Endodermal cell (in vitro differentiated cells): ENCODE measurements at regions not wholly inside any gene's neighbourhood (a gene's known extent, or its start where the extent isn't known, plus 50 kb on each side); places are given as distances from the start of the nearest gene placed in this dataset.

Source experiments
- DNase-seq: peaks from one replicate; pipeline ENCODE4 v3.0.0-alpha.2; 2017
- H3K27ac ChIP-seq: 2 replicates; pipeline ENCODE4 v1.5.1; 2013; ENCODE audit warnings: mild to moderate bottlenecking, low read depth, low read length, moderate library complexity
- H3K27me3 ChIP-seq: 2 replicates; pipeline ENCODE4 v1.6.1; 2013; ENCODE audit warnings: mild to moderate bottlenecking, low read length, moderate library complexity; ENCODE audit not compliant: insufficient read depth, control insufficient read depth, poor library complexity, severe bottlenecking
- H3K36me3 ChIP-seq: 2 replicates; pipeline ENCODE4 v1.7.0; 2013; ENCODE audit warnings: mild to moderate bottlenecking, low read length, moderate library complexity; ENCODE audit not compliant: control insufficient read depth, insufficient read depth
- H3K4me1 ChIP-seq: one replicate; pipeline ENCODE4 v1.7.0; 2013; ENCODE audit warnings: low read length; ENCODE audit not compliant: control insufficient read depth, insufficient read depth
- H3K4me3 ChIP-seq: 2 replicates; pipeline ENCODE4 v1.5.1; 2013; ENCODE audit warnings: mild to moderate bottlenecking, low read length, moderate library complexity
- H3K9ac ChIP-seq: 2 replicates; pipeline ENCODE4 v1.6.1; 2013; ENCODE audit warnings: mild to moderate bottlenecking, low read length, moderate library complexity; ENCODE audit not compliant: poor library complexity, severe bottlenecking; ENCODE audit errors: extremely low read depth
- H3K9me3 ChIP-seq: 2 replicates; pipeline ENCODE4 v1.6.1; 2013; ENCODE audit warnings: mild to moderate bottlenecking, low read length, moderate library complexity; ENCODE audit not compliant: control insufficient read depth
- H3K27ac Mint-ChIP-seq: 2 replicates; pipeline ENCODE4 v1.8.0; 2020; ENCODE audit warnings: mixed read lengths
- H3K27me3 Mint-ChIP-seq: 2 replicates; pipeline ENCODE4 v1.8.0; 2021; ENCODE audit warnings: mild to moderate bottlenecking, mixed read lengths; ENCODE audit not compliant: insufficient read depth
- H3K36me3 Mint-ChIP-seq: 2 replicates; pipeline ENCODE4 v1.8.0; 2020; ENCODE audit warnings: low read depth, mixed read lengths
- H3K4me1 Mint-ChIP-seq: 2 replicates; pipeline ENCODE4 v1.8.0; 2020; ENCODE audit warnings: mixed read lengths
- H3K4me3 Mint-ChIP-seq: 2 replicates; pipeline ENCODE4 v1.8.0; 2020; ENCODE audit warnings: mild to moderate bottlenecking, moderate library complexity, mixed read lengths
- H3K9me3 Mint-ChIP-seq: 2 replicates; pipeline ENCODE4 v1.8.0; 2020; ENCODE audit warnings: mild to moderate bottlenecking, mixed read lengths
- CTCF ChIP-seq: fragments of 200-600 bp; sonication (generic); conservative IDR thresholded peaks from 2 replicates; pipeline ENCODE4 v1.5.0; 2021; ENCODE audit warnings: antibody characterized with exemption, mild to moderate bottlenecking
- WGBS, 2 experiments: methylation state at CpG; one replicate each; pipeline versions ENCODE4 v1.1.5 to v1.1.7; 2013; ENCODE audit warnings: missing lambda C conversion rate in 2 of 2, mixed read lengths in 1 of 2; ENCODE audit not compliant: insufficient coverage in 1 of 2, insufficient read length in 1 of 2; 5-methylcytosine and 5-hydroxymethylcytosine counted together

- no peaks in the 10 kb centered on the region for H3K4me1 Mint-ChIP-seq
- Histone ChIP-seq H3K4me3 (no peak overlapping the region), H3K27ac (no peak overlapping the region), H3K9ac (no peak overlapping the region), H3K4me1 (no peaks in the 10 kb centered on the region), H3K36me3 (no peaks in the 10 kb centered on the region), H3K27me3 (no peaks in the 10 kb centered on the region), H3K9me3 (no peaks in the 10 kb centered on the region)
- 86% methylated on average over 3 of the region's 3 CpGs; no CpG with 5 or more reads in 1 of the 2 experiments for WGBS, 2 experiments
- peaks cover 2% of the 10 kb centered on the region for H3K9me3 Mint-ChIP-seq
- no peak for TF ChIP-seq CTCF
- no peak overlapping the region for H3K4me3 Mint-ChIP-seq
- DNase-seq = no peak
- H3K27ac Mint-ChIP-seq = no peak overlapping the region
- H3K36me3 Mint-ChIP-seq = no peaks in the 10 kb centered on the region
- peaks cover 7% of the 10 kb centered on the region for H3K27me3 Mint-ChIP-seq
Observed at GRCh38 chr14:104374718-104375080, 204.9 kb upstream of the C14orf180 start.

DNA sequence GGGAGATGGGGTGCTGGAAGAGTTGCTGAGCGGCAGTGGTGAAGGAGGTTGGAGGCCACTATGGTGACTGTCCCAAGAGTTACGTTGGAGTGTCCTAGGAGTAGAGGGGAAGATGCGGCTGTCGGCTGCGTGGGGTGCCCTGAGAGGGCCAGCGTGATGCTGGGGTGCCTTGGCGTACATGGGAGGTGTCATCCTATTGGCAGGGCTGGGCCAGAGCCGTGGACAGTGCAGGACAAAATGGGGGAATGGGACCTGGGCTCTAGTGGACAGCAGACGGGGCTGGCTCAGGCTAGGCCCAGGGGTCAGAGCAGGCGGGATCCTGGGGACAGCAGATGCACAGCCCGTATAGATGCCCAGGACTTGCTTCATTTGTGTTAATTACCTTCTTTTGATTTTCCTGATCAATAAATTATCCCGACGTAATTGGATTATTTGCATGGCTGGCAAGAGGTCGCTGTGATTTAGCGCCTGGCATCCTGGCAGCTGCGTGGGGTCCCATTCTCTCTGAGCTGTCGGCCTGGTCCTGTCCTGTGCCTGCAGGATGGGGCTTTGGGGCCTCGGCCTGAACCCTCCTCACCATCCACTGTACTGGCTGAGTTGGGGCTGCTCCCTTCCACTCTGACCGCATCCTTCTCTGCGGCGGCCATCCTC is 203.9 kb upstream of the C14orf180 start:
- Histone ChIP-seq H3K9me3 (peaks cover 2% of the 10 kb centered on the region), H3K9ac (no peak overlapping the region), H3K4me3 (no peak overlapping the region), H3K4me1 (no peaks in the 10 kb centered on the region), H3K36me3 (no peaks in the 10 kb centered on the region), H3K27me3 (no peaks in the 10 kb centered on the region), H3K27ac (no peak overlapping the region)
- Mint-ChIP-seq H3K4me3 (no peak overlapping the region), H3K27ac (no peak overlapping the region), H3K27me3 (peaks cover 8% of the 10 kb centered on the region), H3K9me3 (peaks cover 3% of the 10 kb centered on the region), H3K4me1 (no peaks in the 10 kb centered on the region), H3K36me3 (no peaks in the 10 kb centered on the region)
- WGBS, 2 experiments = 94 to 97% methylated on average over 12 to 21 of the region's 21 CpGs
- DNase-seq = no peak
- TF ChIP-seq CTCF = no peak

GRCh38 chr14:104376202-104377140 is 203.1 kb upstream of the C14orf180 start:
- no peak overlapping the region for H3K9ac ChIP-seq
- no peak overlapping the region for H3K27ac Mint-ChIP-seq
- TF ChIP-seq CTCF = no peak
- no peaks in the 10 kb centered on the region for H3K27me3 ChIP-seq
- 91 to 92% methylated on average over 18 to 31 of the region's 31 CpGs for WGBS, 2 experiments
- H3K4me3 ChIP-seq = no peak overlapping the region
- H3K27me3 Mint-ChIP-seq = peaks cover 8% of the 10 kb centered on the region
- H3K36me3 Mint-ChIP-seq = no peaks in the 10 kb centered on the region
- H3K27ac ChIP-seq = no peak overlapping the region
- H3K36me3 ChIP-seq = no peaks in the 10 kb centered on the region
- peaks cover 8% of the 10 kb centered on the region for H3K9me3 ChIP-seq
- H3K4me1 Mint-ChIP-seq = no peaks in the 10 kb centered on the region
- no peak overlapping the region for H3K4me3 Mint-ChIP-seq
- H3K9me3 Mint-ChIP-seq = peaks cover 7% of the 10 kb centered on the region
- H3K4me1 ChIP-seq = no peaks in the 10 kb centered on the region
- no peak for DNase-seq
